HL-60 (cell line): ENCODE measurements at regions not wholly inside any gene's neighbourhood (a gene's known extent, or its start where the extent isn't known, plus 50 kb on each side); places are given as distances from the start of the nearest gene placed in this dataset.

Experiments used
- GABPA ChIP-seq: IDR thresholded peaks from 2 replicates; pipeline ENCODE4 v1.6.1; 2012; ENCODE audit warnings: low read depth
- POLR2AphosphoS5 ChIP-seq: IDR thresholded peaks from 2 replicates; pipeline ENCODE4 v1.6.1; 2012; ENCODE audit warnings: low read depth
- SPI1 ChIP-seq: IDR thresholded peaks from 2 replicates; pipeline ENCODE4 v1.6.1; 2012; ENCODE audit warnings: low read depth, mild to moderate bottlenecking, borderline replicate concordance
- TF ChIP-seq, protein P1 (sequence below): IDR thresholded peaks from one replicate; pipeline ENCODE4 v1.5.1; 2011; ENCODE audit warnings: low read length, control low read depth, inconsistent platforms; ENCODE audit not compliant: insufficient read depth
- TF ChIP-seq, protein P2 (sequence below): IDR thresholded peaks from 2 replicates; pipeline ENCODE4 v1.6.1; 2012; ENCODE audit warnings: low read depth; ENCODE audit not compliant: insufficient replicate concordance

DNA sequence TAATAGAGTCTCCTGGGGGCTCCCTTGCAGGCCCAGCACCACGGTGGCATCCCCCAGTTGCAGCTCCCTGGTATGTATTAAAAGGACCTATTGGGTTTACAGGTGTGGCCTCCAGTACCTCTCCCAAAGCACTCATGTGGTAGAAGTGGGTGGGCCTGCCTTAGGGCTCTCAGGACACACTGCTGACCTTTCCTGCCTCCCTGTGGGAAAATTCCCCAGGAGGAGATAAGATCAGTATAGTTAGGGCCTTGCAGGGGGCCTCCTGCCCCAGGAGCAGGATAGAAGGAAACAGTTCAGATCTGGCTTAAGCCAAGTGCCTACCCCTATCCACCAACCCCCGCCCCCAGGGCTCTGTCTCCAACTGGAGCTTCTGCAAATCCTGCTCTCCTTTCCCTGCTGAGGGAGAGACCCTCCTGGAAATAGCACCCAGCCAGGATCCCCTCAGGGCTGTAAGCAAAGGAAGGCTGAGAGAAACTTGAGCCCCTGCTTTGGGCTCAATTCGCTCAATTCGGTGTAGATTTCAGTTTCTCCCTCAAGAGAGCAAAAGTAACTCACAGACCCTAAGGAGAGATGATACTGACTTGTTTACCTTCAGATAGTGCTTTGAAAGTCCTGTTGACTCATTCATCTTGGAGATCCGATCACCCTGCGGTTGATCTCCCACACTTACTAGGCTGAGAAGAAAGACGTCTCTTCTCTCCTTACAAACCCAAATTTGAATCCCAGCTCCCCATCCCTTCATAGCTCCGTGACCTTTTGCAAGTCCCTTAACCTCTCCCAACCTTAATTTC is 130.6 kb downstream of the WDR11 start:
- TF ChIP-seq POLR2AphosphoS5: no peak
- TF ChIP-seq, protein P1, sequence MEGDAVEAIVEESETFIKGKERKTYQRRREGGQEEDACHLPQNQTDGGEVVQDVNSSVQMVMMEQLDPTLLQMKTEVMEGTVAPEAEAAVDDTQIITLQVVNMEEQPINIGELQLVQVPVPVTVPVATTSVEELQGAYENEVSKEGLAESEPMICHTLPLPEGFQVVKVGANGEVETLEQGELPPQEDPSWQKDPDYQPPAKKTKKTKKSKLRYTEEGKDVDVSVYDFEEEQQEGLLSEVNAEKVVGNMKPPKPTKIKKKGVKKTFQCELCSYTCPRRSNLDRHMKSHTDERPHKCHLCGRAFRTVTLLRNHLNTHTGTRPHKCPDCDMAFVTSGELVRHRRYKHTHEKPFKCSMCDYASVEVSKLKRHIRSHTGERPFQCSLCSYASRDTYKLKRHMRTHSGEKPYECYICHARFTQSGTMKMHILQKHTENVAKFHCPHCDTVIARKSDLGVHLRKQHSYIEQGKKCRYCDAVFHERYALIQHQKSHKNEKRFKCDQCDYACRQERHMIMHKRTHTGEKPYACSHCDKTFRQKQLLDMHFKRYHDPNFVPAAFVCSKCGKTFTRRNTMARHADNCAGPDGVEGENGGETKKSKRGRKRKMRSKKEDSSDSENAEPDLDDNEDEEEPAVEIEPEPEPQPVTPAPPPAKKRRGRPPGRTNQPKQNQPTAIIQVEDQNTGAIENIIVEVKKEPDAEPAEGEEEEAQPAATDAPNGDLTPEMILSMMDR: no peak
- TF ChIP-seq SPI1: no peak
- TF ChIP-seq, protein P2, sequence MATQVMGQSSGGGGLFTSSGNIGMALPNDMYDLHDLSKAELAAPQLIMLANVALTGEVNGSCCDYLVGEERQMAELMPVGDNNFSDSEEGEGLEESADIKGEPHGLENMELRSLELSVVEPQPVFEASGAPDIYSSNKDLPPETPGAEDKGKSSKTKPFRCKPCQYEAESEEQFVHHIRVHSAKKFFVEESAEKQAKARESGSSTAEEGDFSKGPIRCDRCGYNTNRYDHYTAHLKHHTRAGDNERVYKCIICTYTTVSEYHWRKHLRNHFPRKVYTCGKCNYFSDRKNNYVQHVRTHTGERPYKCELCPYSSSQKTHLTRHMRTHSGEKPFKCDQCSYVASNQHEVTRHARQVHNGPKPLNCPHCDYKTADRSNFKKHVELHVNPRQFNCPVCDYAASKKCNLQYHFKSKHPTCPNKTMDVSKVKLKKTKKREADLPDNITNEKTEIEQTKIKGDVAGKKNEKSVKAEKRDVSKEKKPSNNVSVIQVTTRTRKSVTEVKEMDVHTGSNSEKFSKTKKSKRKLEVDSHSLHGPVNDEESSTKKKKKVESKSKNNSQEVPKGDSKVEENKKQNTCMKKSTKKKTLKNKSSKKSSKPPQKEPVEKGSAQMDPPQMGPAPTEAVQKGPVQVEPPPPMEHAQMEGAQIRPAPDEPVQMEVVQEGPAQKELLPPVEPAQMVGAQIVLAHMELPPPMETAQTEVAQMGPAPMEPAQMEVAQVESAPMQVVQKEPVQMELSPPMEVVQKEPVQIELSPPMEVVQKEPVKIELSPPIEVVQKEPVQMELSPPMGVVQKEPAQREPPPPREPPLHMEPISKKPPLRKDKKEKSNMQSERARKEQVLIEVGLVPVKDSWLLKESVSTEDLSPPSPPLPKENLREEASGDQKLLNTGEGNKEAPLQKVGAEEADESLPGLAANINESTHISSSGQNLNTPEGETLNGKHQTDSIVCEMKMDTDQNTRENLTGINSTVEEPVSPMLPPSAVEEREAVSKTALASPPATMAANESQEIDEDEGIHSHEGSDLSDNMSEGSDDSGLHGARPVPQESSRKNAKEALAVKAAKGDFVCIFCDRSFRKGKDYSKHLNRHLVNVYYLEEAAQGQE: no peak
- no peak for TF ChIP-seq GABPA
